Psoas muscle (tissue), 7 donors: ENCODE measurements at regions not wholly inside any gene's neighbourhood (a gene's known extent, or its start where the extent isn't known, plus 50 kb on each side); places are given as distances from the start of the nearest gene placed in this dataset.

ENCODE experiments used
- ATAC-seq, 4 donors: fragments of 200-7000 bp; cut with Tn5 transposase; one replicate each; pipeline ENCODE4 v1.9.1; 2020; ENCODE audit warnings: moderate library complexity in 3 of 4, mild to moderate bottlenecking in 2 of 4
- DNase-seq, 2 donors: peaks; one replicate each; pipeline ENCODE4 v3.0.0-alpha.2; 2020
- H3K27ac ChIP-seq: fragments of 200-600 bp; one replicate; pipeline ENCODE4 v1.8.0; 2022
- H3K27me3 ChIP-seq, 3 donors: fragments of 200-600 bp in 1 of 3; one replicate each; pipeline versions ENCODE4 v1.6.1 to v1.8.0; 2013 to 2022; ENCODE audit warnings: low read length in 2 of 3, mild to moderate bottlenecking in 2 of 3, moderate library complexity in 1 of 3; ENCODE audit not compliant: insufficient read depth in 3 of 3
- H3K36me3 ChIP-seq, 2 donors: fragments of 200-600 bp in 1 of 2; one replicate each; pipeline versions ENCODE4 v1.6.1 to v1.8.0; 2013 to 2022; ENCODE audit warnings: low read depth in 1 of 2, mild to moderate bottlenecking in 1 of 2, moderate library complexity in 1 of 2; ENCODE audit not compliant: insufficient read depth in 1 of 2
- H3K4me1 ChIP-seq: fragments of 200-600 bp; one replicate; pipeline ENCODE4 v1.8.0; 2022
- H3K4me3 ChIP-seq: fragments of 200-600 bp; one replicate; pipeline ENCODE4 v1.8.0; 2022; ENCODE audit warnings: mild to moderate bottlenecking
- H3K9me3 ChIP-seq: fragments of 200-600 bp; one replicate; pipeline ENCODE4 v1.8.0; 2022
- WGBS, 3 donors: extraction: QIAGEN DNeasy Blood & Tissue Kit; methylation state at CpG; one replicate each; pipeline versions ENCODE4 v1.1.6 to v1.1.7; 2013; 5-methylcytosine and 5-hydroxymethylcytosine counted together
- intact Hi-C, 2 donors: fragments of 100-400 bp; cut with DNase I; formaldehyde crosslinking; loops; one replicate each; pipeline versions ENCODE4 v1.11.0 to v1.14.2; 2022
- TF ChIP-seq, protein P1 (sequence below): fragments of 200-600 bp; IDR thresholded peaks from one replicate; pipeline ENCODE4 v1.8.0; 2022; ENCODE audit warnings: antibody characterized with exemption
- donor health status: healthy with polysubstance abuse.
- donor health status: DM: no; HTN: no; CAD: no; lungs with moderate emphysema.
- donor health status: Bipolar disorder and iron deficiency.
- donor health status: healthy.
- donor health status: DM: yes; HTN: yes; CAD: no.
- donor health status: DM: no; HTN: no; CAD: no.
- donor health status: DM: yes; HTN: yes; CAD: no.

DNA sequence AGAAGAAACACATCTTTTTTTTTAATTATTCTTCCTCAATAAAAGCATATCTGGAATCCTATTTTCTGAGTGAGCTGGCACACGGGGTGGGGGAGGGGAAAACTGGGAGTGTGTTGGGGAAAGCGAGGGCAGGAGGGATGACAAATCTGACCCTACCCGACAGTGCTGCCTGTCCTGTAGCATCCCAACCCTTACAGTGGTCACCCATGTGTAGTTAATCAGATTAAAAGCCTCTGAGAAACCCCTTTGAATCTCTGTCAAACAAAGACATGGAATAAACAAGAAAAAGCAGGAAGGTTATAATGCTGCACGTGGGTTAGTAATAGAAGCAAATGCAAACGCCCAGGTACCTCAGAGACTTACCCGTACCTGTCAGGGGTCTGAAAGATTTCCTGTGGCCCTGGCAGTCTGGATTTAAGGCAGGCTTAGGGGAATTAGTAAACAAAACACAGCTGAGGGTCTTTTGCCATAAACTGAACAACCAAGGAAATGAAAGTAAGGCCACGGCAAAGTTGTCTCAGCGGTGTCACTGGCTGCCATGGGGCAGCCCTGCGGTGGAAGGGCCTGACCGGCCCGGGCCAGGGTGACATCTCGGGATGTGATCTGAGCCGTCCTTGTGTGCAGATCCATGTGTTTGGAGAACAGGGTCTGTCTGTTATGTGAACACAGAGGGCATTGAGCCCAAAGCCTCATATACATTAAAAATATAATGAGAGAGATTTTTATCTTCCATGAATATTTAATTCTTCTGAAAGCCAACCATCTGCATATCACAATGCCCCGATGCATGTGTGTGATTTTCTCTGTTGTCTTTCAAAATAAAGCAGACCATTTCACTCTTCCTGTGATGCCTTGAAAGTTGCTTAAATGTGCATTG, 308.2 kb downstream of the ZNF608 start:
- Histone ChIP-seq H3K36me3 (no peaks in the 10 kb centered on the region), H3K4me3 (no peak overlapping the region), H3K9me3 (peaks cover 9% of the 10 kb centered on the region), H3K4me1 (peaks cover 18% of the 10 kb centered on the region), H3K27me3 (no peaks in the 10 kb centered on the region), H3K27ac (no peak overlapping the region)
- TF ChIP-seq, protein P1, sequence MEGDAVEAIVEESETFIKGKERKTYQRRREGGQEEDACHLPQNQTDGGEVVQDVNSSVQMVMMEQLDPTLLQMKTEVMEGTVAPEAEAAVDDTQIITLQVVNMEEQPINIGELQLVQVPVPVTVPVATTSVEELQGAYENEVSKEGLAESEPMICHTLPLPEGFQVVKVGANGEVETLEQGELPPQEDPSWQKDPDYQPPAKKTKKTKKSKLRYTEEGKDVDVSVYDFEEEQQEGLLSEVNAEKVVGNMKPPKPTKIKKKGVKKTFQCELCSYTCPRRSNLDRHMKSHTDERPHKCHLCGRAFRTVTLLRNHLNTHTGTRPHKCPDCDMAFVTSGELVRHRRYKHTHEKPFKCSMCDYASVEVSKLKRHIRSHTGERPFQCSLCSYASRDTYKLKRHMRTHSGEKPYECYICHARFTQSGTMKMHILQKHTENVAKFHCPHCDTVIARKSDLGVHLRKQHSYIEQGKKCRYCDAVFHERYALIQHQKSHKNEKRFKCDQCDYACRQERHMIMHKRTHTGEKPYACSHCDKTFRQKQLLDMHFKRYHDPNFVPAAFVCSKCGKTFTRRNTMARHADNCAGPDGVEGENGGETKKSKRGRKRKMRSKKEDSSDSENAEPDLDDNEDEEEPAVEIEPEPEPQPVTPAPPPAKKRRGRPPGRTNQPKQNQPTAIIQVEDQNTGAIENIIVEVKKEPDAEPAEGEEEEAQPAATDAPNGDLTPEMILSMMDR, result no peak
- 79 to 82% (median 79%) methylated on average over 14 of the region's 14 CpGs for WGBS, 3 donors
- no peak for ATAC-seq
- no peak for DNase-seq
- intact Hi-C loops, result no loop called here

DNA sequence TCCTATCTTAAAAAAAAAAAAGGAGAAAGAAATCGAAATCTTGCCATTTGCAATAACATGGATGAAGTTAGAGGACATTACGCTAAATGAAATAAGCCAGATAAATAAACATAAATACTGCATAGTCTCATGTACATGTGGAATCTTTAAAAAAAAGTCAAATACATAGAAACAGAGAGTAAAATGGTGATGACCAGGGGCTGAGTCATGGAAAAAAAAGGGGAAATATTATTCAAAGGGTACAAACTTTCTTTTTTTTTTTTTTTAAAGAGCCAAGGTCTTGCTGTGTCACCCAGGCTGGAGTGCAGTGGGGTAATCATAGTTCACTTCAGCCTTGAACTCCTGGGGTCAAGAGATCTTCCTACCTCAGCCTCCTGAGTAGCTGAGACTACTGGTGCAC, 310.1 kb downstream of the ZNF608 start:
- WGBS, 3 donors, result 95 to 100% (median 98%) methylated on average over 2 of the region's 2 CpGs
- peaks cover 14% of the 10 kb centered on the region for H3K9me3 ChIP-seq
- TF ChIP-seq, protein P1, result no peak
- ATAC-seq, result no peak
- no peak overlapping the region for H3K27ac ChIP-seq
- H3K4me1 ChIP-seq, result peaks cover 11% of the 10 kb centered on the region
- no peaks in the 10 kb centered on the region for H3K27me3 ChIP-seq
- intact Hi-C loops, result no loop called here
- no peak for DNase-seq
- H3K4me3 ChIP-seq, result no peak overlapping the region
- no peaks in the 10 kb centered on the region for H3K36me3 ChIP-seq

DNA sequence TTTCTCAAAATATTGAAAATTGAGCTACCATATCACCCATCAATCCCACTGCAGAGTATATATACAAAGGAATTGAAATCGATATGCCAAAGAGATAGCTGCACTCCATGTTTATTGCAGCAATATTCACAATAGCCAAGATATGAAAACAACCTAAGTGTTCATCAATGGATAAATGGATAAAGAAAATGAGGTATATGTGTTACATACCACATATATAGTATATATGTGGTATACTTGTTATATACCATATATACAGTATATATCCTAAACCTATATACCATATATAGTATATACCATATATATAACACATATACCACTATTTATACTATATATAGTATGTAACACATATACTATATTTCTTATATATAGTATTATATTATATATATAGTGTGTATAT, 313.3 kb downstream of the ZNF608 start:
- peaks cover 14% of the 10 kb centered on the region for H3K9me3 ChIP-seq
- no peaks in the 10 kb centered on the region for H3K36me3 ChIP-seq
- H3K27me3 ChIP-seq, result no peaks in the 10 kb centered on the region
- H3K4me1 ChIP-seq, result no peaks in the 10 kb centered on the region
- no peak for DNase-seq
- no peak overlapping the region for H3K4me3 ChIP-seq
- WGBS, 3 donors, result 91 to 100% (median 99%) methylated on average over 1 of the region's 1 CpG
- intact Hi-C loops, result no loop called here
- TF ChIP-seq, protein P1, result no peak
- ATAC-seq, result no peak
- H3K27ac ChIP-seq, result no peak overlapping the region

DNA sequence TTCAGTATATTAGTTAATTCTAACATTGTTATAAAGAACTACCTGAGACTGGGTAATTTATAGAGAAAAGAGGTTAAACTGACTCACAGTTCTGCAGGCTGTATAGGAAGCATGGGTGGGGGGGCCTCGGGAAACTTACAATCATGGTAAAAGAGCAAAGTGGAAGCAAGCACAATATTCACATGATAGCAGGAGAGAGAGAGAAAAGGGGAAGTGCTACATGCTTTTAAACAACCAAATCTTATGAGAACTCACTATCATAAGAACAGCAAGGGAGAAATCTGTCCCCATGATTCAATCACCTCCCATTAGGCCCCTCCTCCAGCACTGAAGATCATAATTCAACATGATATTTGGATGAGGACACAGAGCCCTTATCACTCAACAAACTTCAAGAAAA, 324.9 kb downstream of the ZNF608 start:
- TF ChIP-seq, protein P1, result no peak
- Histone ChIP-seq H3K9me3 (peaks cover 9% of the 10 kb centered on the region), H3K36me3 (no peaks in the 10 kb centered on the region), H3K4me1 (no peaks in the 10 kb centered on the region), H3K27me3 (no peaks in the 10 kb centered on the region), H3K27ac (no peak overlapping the region), H3K4me3 (no peak overlapping the region)
- ATAC-seq (no peak), DNase-seq (no peak)
- 95 to 100% (median 96%) methylated on average over 1 of the region's 1 CpG for WGBS, 3 donors
- intact Hi-C loops, result no loop called here

DNA sequence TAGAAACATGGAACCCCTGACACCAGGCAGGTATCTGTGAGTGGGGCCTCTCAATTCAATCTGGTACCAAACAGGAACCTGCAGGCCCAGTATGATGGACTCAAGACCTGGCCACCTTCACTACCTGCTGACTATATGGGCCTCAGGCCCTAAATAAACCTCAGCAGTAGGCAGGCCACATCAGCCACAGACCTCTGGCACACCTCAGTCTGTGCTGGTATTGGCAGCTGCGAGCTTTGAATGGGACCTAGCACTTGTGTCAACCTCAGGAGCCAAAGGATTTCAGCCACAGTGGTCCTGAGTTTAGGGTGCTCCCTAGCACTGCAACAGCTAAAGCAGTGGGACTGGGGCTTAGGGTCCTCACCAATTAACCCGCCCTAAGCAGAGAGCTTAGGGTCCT, 325.5 kb downstream of the ZNF608 start:
- DNase-seq (no peak), ATAC-seq (no peak)
- H3K36me3 ChIP-seq, result no peaks in the 10 kb centered on the region
- H3K27me3 ChIP-seq, result no peaks in the 10 kb centered on the region
- WGBS, 3 donors, result 50% methylated on average over 2 of the region's 2 CpGs
- H3K4me1 ChIP-seq, result no peaks in the 10 kb centered on the region
- no peak overlapping the region for H3K4me3 ChIP-seq
- H3K27ac ChIP-seq, result no peak overlapping the region
- H3K9me3 ChIP-seq, result peaks cover 9% of the 10 kb centered on the region
- intact Hi-C loops, result no loop called here
- TF ChIP-seq, protein P1, result no peak
